ENCODE measurements at regions not wholly inside any gene's neighbourhood (a gene's known extent, or its start where the extent isn't known, plus 50 kb on each side); places are given as distances from the start of the nearest gene placed in this dataset.
"Not testable (repeated sequence)": the region's sequence is repeated elsewhere in the genome, so short reads cannot be mapped to it uniquely, and the experiment has no call there.

DNA sequence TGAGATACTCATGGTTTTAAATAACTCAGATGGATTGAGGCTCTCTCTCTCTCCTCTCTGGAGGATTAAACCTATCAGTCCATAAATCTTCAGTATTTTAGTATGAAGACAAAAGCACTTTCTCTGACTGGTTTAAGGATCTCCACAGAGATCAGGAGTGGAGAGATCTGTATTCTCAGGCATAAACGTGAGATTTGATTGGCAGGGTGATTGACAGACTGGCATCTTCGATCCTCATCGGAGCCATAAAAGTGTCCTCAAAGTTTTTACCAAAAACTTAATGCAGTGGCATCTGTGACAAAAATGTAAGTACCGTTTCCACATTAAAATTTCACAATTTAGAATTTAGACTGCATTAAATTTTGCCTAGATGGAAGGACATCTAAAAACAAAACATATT lies 870.1 kb downstream of the KCNJ2 start:
- DNase-seq = no peak

DNA sequence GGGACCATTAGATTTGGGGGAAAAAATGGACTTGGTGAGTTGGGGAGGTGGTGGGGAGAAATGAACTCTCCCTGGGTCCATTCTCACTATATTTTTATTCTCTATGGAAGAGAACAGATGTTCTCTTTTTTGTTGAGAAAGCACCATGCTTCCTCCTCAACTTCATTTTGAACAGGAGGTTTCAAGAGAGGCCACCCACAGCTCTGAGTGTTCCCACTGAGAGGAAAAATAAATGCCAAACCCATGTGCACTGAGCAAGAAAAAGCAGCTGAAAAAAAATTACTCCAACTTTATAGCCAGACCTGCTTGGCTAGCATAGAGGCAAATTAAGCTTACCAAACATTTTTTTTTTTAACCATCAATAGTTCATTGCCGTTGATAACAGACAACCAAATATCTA lies 883.6 kb downstream of the KCNJ2 start:
- no peak for DNase-seq

GRCh38 chr17:71055128-71055527 lies 885.8 kb downstream of the KCNJ2 start:
- no peak for DNase-seq

- no peak for DNase-seq
Observed at GRCh38 chr17:71057448-71057847, 888.1 kb downstream of the KCNJ2 start.

DNA sequence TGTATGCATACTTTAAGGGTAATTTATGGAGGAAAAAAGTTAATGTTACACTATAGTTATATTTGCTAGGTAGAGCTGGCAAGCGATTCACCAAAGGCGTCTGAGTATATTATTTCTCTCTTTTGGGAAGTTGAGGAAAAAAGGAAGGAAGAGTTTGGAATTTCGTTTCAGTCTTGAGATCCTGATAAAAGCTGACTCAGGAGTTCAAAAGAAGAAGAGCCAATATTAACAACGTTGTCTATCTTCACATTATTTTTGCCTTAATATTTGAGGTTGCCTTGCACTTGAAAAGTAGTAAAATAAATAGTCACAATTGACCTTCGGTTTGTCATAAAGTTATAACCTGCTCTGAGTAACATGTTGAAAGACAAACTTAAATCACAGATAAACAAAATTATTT lies 888.6 kb downstream of the KCNJ2 start:
- DNase-seq = no peak

- DNase-seq = no peak
Observed at GRCh38 chr17:71063127-71063526, 893.8 kb downstream of the KCNJ2 start.

GRCh38 chr17:71063559-71063958 lies 894.2 kb downstream of the KCNJ2 start:
- no peak for DNase-seq

DNA sequence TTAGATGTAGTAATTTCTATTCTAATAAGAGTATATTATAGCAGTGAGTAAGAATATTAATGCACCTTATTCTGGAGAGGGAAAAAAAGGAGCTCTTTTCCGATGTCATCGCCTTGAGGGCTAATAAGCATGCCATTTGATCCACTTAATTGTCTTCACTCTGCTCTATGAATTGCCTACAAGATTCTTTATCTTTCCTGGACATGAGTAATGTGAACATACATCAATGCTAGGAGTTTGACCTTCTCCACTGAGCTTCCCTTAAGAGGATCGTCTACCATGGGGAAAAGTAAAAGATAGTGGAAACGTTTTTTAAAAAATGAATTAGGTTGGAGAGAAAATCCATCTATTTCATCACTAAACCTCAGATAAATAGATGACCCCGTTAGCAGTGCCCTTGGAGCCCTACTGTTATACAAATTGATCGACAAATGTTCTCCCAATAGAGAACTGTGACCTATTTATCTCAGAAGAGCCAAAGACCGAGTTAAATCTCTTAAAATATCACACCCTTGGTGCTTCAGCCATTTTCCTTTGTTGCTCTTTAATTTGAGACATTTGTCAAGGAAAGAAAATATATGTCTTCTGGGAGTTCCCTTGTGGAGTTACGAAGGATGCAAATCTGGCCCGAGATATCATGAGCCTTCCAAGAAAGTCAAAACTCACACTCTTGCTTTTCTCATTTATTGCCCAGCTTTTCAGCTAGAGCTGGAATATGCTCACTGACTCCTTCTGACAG lies 898.5 kb downstream of the KCNJ2 start:
- no peak for DNase-seq

GRCh38 chr17:71068408-71068750 lies 899.0 kb downstream of the KCNJ2 start:
- DNase-seq = no peak

GRCh38 chr17:71071041-71071440 lies 901.7 kb downstream of the KCNJ2 start:
- no peak for DNase-seq

- DNase-seq = no peak
Observed at GRCh38 chr17:71071837-71072236, 902.5 kb downstream of the KCNJ2 start.

- DNase-seq = peak; percentile 76
Observed at GRCh38 chr17:71080937-71081336, 911.6 kb downstream of the KCNJ2 start.

- no peak for DNase-seq
Observed at GRCh38 chr17:71081666-71082065, 912.3 kb downstream of the KCNJ2 start.

DNA sequence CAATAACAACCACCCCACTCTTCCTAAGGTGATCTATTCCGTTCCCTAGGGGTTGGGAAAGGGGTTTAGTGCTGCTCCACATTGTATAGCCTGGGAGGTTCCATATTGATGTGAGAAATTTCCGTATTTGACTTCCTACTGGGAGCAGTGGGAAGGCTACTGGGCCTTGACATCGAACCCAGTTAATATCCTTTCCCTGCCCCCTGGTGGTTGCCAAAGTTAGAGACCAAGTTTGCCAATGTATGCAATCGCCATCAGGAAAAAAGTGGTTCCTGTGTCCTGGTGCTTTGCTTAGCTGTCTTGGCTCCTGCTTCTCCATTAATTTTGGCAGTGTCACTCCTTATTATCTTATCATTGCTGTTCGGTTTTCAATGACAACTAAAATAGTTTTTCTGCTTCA lies 914.9 kb downstream of the KCNJ2 start:
- no peak for DNase-seq

- DNase-seq = no peak
Observed at GRCh38 chr17:71084838-71085237, 915.5 kb downstream of the KCNJ2 start.

DNA sequence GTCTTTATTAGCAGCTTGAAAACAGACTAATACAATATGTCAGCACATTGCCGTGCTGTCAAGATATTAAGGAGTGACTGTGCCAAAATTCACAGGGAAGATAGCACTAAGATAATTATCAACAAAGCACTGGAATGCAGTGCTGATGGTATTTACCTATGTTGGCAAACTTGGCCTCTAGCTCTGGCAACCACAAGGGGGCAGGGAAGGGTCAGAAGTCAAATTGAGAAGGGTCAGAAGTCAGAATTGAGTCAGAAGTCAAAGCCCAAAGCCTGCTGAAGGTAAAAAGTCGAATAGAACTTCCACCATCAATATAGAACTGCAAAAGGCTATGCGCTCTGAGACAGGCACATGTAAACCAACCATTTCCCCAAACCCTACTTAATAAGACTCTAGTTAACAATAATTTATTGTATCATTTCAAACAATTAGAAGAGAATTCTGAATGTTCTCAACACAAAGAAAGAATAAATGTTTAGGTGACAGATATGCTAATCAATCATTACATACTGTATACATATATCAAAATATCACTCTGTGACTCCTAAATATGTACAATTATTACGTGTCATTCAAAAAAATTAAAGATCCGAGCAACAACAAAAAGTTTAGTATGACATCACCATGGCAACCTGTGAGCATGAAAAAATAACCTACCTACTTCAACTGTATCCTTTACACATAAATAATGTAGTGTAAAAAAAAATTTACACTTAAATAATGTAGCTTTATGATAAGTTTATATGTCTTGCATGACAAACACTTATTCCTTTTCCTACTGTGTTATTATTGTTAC lies 916.1 kb downstream of the KCNJ2 start:
- no peak for DNase-seq

- no peak for DNase-seq
Observed at GRCh38 chr17:71089431-71089830, 920.1 kb downstream of the KCNJ2 start.

DNA sequence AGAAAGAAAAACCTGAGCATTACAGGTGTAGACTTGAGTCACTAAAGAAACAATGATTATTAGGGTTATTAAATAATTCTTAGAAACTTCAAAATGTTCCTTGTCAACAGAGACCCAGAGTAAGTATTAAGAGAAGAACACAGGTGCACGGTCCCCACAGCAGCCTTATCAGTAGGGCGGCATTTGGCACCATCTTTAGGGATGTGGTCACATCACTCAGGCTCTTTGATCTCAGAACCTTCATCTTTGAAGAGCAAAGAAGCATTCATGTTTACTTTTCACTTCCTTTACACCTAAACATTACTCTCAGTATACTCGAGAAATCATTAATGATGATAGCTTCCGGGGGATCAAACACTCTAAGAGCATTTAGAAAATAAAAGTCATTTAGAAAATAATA lies 928.7 kb downstream of the KCNJ2 start:
- DNase-seq = no peak

DNA sequence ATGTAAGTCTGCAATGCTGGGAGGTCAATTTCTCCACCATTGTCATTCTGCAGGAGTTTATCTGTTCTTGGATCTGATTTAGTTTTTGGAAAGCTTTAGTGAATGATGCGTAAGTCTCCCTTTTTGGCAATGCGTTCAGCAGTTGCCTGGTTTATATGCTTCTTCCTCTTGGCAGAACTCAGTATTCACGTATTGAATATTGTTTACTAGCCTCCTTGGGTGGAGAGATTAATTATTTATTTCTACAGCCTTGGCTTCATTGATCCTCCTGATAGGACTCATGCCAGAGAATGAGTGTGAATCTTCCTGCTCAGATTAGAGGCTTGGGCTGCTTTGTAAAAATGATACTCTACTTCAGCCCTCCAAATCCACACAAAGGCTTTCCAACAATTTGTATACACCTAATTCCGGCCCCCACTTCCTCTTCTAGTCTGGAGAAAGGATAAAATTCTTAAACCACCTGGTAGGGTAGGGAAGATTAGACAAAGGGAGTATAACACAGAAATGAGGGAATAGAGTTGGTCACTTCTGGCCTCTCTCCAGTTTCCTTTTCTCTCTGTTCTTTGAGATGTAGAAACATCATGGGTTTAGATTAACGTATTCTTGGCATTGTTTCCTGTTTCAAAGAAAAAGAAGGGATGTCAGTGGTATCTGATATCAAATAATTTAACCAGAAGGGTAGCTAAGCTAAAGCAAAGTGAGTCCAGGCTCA lies 929.8 kb downstream of the KCNJ2 start:
- DNase-seq = no peak

DNA sequence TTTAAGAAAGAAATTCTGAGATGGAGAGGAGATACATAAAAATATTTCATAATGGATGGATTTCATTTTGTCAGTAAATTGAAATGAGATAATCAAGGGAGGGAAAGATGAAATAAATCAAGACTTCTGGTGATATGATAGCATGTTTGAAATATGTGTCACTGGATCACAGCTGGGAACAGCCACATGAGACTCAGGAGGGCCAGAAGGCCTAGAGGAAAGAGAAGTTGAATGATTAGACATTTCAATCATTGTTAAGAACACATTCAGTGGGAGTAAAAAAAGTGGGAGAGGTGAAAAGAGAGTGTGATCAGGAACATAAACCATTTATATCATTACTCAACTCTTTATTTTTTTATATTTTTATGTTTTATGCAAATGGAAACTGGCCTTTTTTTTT lies 933.4 kb downstream of the KCNJ2 start:
- DNase-seq = no peak

- no peak for DNase-seq
Observed at GRCh38 chr17:71104225-71104624, 934.9 kb downstream of the KCNJ2 start.

DNA sequence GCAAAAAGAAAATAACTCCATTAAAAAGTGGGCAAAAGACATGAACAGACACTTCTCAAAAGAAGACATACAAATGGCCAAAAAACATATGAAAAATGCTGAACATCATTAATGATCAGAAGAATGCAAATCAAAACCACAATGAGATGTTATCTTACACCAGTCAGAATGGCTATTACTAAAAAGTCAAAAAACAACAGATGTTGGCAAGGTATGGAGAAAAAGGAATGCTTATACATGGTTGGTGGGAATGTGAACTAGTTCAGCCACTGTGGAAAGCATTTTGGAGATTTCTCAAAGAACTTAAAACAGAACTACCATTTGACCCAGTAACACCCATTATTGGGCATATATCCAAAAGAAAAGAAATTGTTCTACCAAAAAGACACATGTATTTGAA lies 936.7 kb downstream of the KCNJ2 start:
- not testable (repeated sequence) for DNase-seq

DNA sequence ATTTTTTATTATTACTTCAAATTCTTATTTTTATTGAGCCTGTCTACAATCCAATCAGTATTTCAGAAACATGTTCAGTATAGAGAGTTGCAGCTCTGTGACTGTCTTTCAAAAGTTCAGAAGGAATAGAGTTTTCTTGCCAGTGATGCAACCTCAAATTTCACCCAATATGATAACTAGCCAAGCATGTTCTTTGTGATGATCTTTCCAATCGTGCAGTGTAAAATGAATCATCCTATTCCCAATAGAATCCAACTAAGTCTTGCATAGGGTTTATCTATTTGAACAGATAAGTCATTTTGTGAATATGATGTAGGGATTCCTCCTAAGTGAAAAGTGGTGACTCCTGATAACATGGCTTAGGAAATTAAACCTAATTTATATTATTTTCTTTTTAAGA lies 937.8 kb downstream of the KCNJ2 start:
- no peak for DNase-seq

- DNase-seq = no peak
Observed at GRCh38 chr17:71109697-71110096, 940.4 kb downstream of the KCNJ2 start.

All from NCI-H2029 (cell line).